BLaER1 (cell line): ENCODE measurements at regions not wholly inside any gene's neighbourhood (a gene's known extent, or its start where the extent isn't known, plus 50 kb on each side); places are given as distances from the start of the nearest gene placed in this dataset.

Experiments
- H3K27ac ChIP-seq: shearing (Covaris generic); formaldehyde crosslinking; 2 replicates; pipeline ENCODE4 v1.8.1; 2022
- H3K27me3 ChIP-seq: shearing (Covaris generic); formaldehyde crosslinking; 2 replicates; pipeline ENCODE4 v1.8.1; 2022
- H3K36me3 ChIP-seq: shearing (Covaris generic); formaldehyde crosslinking; 2 replicates; pipeline ENCODE4 v1.8.1; 2022
- H3K4me1 ChIP-seq: shearing (Covaris generic); formaldehyde crosslinking; 2 replicates; pipeline ENCODE4 v1.8.1; 2022
- H3K4me2 ChIP-seq: shearing (Covaris generic); formaldehyde crosslinking; 2 replicates; pipeline ENCODE4 v1.8.1; 2022
- H3K4me3 ChIP-seq: shearing (Covaris generic); formaldehyde crosslinking; 2 replicates; pipeline ENCODE4 v1.8.1; 2022
- H3K9ac ChIP-seq: shearing (Covaris generic); formaldehyde crosslinking; 2 replicates; pipeline ENCODE4 v1.8.1; 2022
- H3K9me3 ChIP-seq: shearing (Covaris generic); formaldehyde crosslinking; 2 replicates; pipeline ENCODE4 v1.8.1; 2022
- H4K20me1 ChIP-seq: shearing (Covaris generic); formaldehyde crosslinking; 2 replicates; pipeline ENCODE4 v1.8.1; 2022
- Cebpa-rat ChIP-seq: shearing (Covaris generic); IDR thresholded peaks from 2 replicates; pipeline ENCODE4 v1.8.1; 2022

DNA sequence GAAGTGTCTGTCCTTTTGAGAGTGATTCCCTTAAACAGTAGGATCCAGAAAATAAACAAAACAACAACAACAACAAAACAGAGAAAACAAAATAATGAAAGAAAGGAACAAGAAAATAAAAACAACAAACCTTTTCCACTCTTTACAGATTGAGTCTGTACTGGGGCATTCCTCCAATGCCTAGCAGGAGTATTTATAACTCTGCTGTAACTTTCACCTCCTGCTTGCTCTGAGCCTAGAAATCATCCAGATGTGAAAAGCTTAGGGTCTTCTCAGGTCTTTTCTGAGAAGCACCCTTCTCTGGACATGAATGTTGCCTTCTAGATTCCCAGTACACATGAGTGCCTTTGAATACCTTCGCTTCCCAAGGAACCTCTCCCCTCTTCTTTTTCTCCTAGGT lies 1239.4 kb downstream of the CNTNAP5 start:
- Histone ChIP-seq H3K9me3 (no peaks in the 10 kb centered on the region), H3K27ac (no peak overlapping the region)
- no peak for TF ChIP-seq Cebpa-rat

DNA sequence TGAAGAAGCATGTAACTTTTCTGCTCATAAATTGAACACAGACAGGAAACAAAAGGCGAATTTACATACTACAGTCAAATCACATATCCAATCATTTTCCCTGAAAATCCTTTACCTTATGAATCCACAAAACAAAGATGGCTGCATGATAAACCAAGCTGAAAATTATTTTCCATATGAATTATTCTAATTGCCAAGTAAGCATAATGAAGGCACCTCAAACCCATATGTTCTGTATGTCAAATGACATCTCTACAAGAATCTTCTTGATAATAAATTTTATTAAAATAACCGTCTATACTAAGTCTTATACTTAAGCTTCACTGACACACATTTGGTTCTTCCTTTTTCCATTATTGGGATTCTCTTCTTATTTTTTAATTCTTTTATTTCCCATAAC lies 1242.6 kb downstream of the CNTNAP5 start:
- H3K4me3 ChIP-seq, result no peak overlapping the region
- H3K4me2 ChIP-seq, result no peak overlapping the region
- no peak overlapping the region for H3K27ac ChIP-seq
- no peaks in the 10 kb centered on the region for H3K36me3 ChIP-seq
- H3K4me1 ChIP-seq, result no peaks in the 10 kb centered on the region
- TF ChIP-seq Cebpa-rat, result no peak
- H3K9ac ChIP-seq, result no peak overlapping the region
- H3K27me3 ChIP-seq, result no peaks in the 10 kb centered on the region
- H4K20me1 ChIP-seq, result no peaks in the 10 kb centered on the region
- no peaks in the 10 kb centered on the region for H3K9me3 ChIP-seq

More for the DNA sequence above, 1239.4 kb downstream of the CNTNAP5 start:
- H3K36me3 ChIP-seq, result no peaks in the 10 kb centered on the region
- no peaks in the 10 kb centered on the region for H4K20me1 ChIP-seq
- H3K4me2 ChIP-seq, result no peak overlapping the region
- no peaks in the 10 kb centered on the region for H3K27me3 ChIP-seq
- no peak overlapping the region for H3K4me3 ChIP-seq
- no peak overlapping the region for H3K9ac ChIP-seq
- no peaks in the 10 kb centered on the region for H3K4me1 ChIP-seq

DNA sequence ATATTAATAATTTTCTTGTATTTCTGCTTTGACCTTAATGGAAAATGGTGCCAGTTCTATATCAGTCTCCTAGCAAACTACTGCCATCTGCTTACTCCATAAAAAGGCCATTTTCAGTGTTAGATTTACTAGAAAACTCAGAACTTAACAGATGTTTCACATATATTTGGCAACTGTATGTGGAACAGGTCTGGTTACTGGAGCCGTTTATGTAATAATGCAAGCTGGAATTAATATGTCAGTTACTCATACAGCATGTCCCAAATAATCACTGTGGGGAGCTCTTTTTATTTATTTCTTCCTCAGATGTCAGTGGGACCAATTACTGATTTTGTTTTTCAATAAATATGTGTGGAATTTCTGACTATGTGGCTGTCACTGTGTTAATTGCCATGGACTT lies 1247.6 kb downstream of the CNTNAP5 start:
- no peak overlapping the region for H3K27ac ChIP-seq
- no peak overlapping the region for H3K4me3 ChIP-seq
- H3K4me2 ChIP-seq, result no peak overlapping the region
- no peaks in the 10 kb centered on the region for H3K4me1 ChIP-seq
- TF ChIP-seq Cebpa-rat, result no peak
- H3K36me3 ChIP-seq, result no peaks in the 10 kb centered on the region
- H3K27me3 ChIP-seq, result no peaks in the 10 kb centered on the region
- no peak overlapping the region for H3K9ac ChIP-seq
- H4K20me1 ChIP-seq, result no peaks in the 10 kb centered on the region
- no peaks in the 10 kb centered on the region for H3K9me3 ChIP-seq

DNA sequence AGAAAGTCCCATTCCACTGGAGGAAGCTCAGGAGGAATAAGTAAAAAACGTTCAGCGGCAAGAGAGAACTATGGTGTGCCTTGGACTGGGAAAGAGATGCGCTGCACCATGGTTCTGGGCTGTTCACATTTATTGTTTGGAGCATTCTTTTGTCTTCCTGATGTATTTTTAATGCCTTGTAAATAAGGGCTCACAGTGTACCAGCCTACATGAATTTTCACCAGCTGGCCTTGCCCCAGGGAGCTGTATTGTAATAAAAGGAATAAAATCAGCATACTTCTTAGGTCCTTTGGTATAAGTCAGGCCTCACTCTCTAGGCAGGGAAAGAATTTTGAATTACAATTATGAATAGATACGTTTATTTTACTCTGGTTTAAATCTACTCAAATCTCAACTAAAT lies 1249.6 kb downstream of the CNTNAP5 start:
- TF ChIP-seq Cebpa-rat, result no peak

DNA sequence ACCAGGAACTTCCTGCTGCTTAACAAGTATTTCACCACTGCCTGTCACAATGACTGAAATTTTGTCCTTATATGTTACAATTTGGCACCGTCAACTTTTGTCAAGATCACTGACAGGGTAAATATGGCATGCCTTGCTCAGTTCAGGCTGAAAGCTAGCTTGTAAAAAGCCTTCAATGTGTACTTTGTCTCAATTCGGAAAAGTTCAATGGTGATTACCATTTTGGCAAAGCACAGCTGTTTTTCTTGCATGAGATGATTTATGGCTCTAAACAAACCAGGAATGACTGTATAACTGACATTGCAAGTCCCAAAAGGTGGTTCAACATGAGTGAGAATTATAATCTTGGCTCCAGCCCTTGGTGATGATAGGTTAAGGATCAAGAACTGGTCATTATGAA lies 1255.2 kb downstream of the CNTNAP5 start:
- Histone ChIP-seq H3K4me1 (no peaks in the 10 kb centered on the region), H3K4me3 (no peak overlapping the region), H3K9ac (no peak overlapping the region), H3K36me3 (no peaks in the 10 kb centered on the region), H4K20me1 (no peaks in the 10 kb centered on the region), H3K4me2 (no peak overlapping the region), H3K27me3 (no peaks in the 10 kb centered on the region), H3K9me3 (no peaks in the 10 kb centered on the region), H3K27ac (no peak overlapping the region)
- no peak for TF ChIP-seq Cebpa-rat

More for the DNA sequence above, 1249.6 kb downstream of the CNTNAP5 start:
- Histone ChIP-seq H3K4me2 (no peak overlapping the region), H3K27ac (no peak overlapping the region), H3K27me3 (no peaks in the 10 kb centered on the region), H3K4me3 (no peak overlapping the region), H3K4me1 (no peaks in the 10 kb centered on the region), H4K20me1 (no peaks in the 10 kb centered on the region), H3K36me3 (no peaks in the 10 kb centered on the region), H3K9me3 (no peaks in the 10 kb centered on the region), H3K9ac (no peak overlapping the region)

DNA sequence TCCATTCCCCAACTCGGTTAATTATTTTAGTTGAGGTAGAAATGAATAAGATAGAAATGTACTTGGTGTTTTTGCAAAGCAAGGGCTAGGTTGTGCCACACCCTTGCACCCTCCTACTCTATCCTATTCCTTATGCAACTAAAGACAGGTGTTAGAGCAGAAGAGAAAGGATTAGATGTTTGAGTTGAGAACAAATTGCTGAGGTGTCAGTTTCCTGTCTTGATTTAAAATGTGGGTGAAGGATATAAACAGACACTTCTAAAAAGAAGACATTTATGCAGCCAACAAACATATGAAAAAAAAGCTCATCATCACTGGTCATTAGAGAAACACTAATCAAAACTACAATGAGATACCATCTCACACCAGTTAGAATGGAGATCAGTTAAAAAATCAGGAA lies 1256.2 kb downstream of the CNTNAP5 start:
- Histone ChIP-seq H3K36me3 (no peaks in the 10 kb centered on the region), H3K27ac (no peak overlapping the region), H3K4me2 (no peak overlapping the region), H3K9me3 (no peaks in the 10 kb centered on the region), H3K27me3 (no peaks in the 10 kb centered on the region), H3K9ac (no peak overlapping the region), H4K20me1 (no peaks in the 10 kb centered on the region), H3K4me3 (no peak overlapping the region), H3K4me1 (no peaks in the 10 kb centered on the region)
- no peak for TF ChIP-seq Cebpa-rat

DNA sequence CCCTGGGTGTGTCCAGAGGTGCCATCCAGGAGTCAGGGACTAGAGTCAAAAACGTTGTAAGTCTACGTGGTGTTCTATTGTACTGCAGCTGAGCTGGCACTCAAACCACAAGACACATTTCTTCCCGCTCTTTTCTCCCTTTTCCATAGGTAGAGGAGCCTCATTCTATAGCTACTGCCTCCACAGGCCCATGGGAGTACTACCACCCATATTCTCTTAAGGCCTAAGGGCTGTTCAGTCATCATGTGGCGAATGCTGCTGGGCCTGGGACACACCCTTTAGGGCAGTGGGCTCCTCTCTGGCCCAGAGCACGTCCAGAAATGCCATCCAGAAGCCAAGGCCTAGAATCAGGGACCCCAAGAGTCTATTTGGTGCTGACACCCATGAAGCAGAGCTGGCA lies 1271.7 kb downstream of the CNTNAP5 start:
- Histone ChIP-seq H3K27me3 (no peaks in the 10 kb centered on the region), H3K4me3 (no peak overlapping the region), H4K20me1 (no peaks in the 10 kb centered on the region), H3K4me1 (no peaks in the 10 kb centered on the region), H3K9ac (no peak overlapping the region), H3K9me3 (no peaks in the 10 kb centered on the region), H3K4me2 (no peak overlapping the region), H3K27ac (no peak overlapping the region), H3K36me3 (no peaks in the 10 kb centered on the region)
- TF ChIP-seq Cebpa-rat, result no peak

DNA sequence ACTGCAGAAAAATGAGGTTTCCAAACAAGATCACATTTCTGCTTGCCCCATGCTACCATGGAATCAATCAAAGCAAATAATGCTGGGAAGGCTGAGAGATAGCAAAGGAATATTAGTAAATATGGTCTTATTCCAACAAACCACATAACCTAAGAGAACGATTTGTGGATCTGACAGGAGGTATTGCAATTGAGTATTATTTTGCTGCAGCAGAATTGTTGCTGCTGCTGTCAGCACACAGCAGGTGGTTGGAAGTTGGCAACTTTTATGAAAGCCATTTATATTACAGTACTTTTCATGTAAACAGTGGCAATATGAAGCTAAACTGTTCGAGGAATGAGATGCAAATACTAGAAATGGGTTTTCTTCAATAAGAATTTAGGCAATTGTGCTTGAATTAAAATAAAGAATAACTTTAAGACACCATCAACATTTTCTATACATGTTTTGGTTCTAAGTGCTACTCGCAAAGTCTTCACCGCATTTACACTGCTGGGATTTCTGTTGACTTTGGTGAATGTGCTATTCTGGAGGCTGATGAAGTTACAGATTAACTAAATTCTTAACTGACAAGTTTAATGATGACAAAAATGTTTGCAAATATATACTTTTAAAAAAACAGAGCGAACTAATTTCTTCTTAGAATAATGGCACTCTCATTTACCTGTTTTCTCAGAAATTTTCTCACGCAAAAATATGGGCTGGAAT lies 1285.7 kb downstream of the CNTNAP5 start:
- Histone ChIP-seq H3K36me3 (no peaks in the 10 kb centered on the region), H3K27me3 (no peaks in the 10 kb centered on the region)

DNA sequence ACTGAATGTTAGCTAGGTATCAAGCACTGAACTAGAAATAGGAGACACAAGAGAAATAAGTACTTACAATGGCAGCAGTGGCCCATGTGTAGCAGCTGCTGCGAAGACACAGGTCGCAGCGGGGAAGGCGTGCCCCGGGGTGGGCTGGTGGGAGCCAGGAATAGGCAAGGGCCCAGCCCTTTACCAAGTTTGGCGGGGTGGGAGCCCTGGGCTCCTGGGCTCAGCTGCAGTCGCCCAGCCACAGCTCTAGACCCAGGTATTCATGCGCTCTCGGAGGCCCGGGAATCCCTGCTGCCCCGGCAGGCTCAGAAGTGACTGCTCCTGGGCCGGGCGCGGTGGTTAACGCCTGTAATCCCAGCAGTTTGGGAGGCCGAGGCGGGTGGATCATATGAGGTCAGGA lies 1287.3 kb downstream of the CNTNAP5 start:
- TF ChIP-seq Cebpa-rat, result no peak
- Histone ChIP-seq H3K4me2 (no peak overlapping the region), H3K4me3 (no peak overlapping the region)

More for the DNA sequence above, 1285.7 kb downstream of the CNTNAP5 start:
- H3K4me2 ChIP-seq, result no peak overlapping the region
- H3K4me1 ChIP-seq, result no peaks in the 10 kb centered on the region
- H3K4me3 ChIP-seq, result no peak overlapping the region
- no peak for TF ChIP-seq Cebpa-rat
- H4K20me1 ChIP-seq, result no peaks in the 10 kb centered on the region
- no peaks in the 10 kb centered on the region for H3K9me3 ChIP-seq
- no peak overlapping the region for H3K9ac ChIP-seq
- no peak overlapping the region for H3K27ac ChIP-seq

DNA sequence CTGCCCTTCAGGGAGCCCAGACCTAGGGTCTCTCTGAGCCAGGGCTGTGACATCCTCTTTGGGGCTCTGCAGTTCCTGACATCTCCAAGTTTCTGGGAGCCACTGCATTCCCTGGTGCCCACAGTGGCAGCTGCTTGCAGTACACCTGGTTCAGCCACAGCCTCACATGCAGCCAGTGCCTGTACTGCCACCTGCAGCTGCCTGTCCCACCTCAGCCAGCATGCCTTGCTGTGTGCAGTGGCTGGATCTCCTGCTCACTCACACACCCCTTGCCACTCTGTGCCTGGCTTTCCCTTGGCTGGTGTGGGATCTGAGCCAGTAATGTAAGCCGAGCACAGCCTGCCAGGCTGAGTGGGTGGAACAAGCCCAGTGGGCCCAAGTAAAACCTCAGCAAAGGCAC lies 1288.7 kb downstream of the CNTNAP5 start:
- Histone ChIP-seq H4K20me1 (no peaks in the 10 kb centered on the region), H3K36me3 (no peaks in the 10 kb centered on the region), H3K4me2 (no peak overlapping the region), H3K4me3 (no peak overlapping the region), H3K27me3 (no peaks in the 10 kb centered on the region), H3K9ac (no peak overlapping the region), H3K9me3 (no peaks in the 10 kb centered on the region), H3K27ac (no peak overlapping the region), H3K4me1 (no peaks in the 10 kb centered on the region)
- no peak for TF ChIP-seq Cebpa-rat

More for the DNA sequence above, 1287.3 kb downstream of the CNTNAP5 start:
- H3K36me3 ChIP-seq, result no peaks in the 10 kb centered on the region
- no peaks in the 10 kb centered on the region for H3K4me1 ChIP-seq
- H3K9me3 ChIP-seq, result no peaks in the 10 kb centered on the region
- H3K27ac ChIP-seq, result no peak overlapping the region
- H4K20me1 ChIP-seq, result no peaks in the 10 kb centered on the region
- H3K9ac ChIP-seq, result no peak overlapping the region
- no peaks in the 10 kb centered on the region for H3K27me3 ChIP-seq

DNA sequence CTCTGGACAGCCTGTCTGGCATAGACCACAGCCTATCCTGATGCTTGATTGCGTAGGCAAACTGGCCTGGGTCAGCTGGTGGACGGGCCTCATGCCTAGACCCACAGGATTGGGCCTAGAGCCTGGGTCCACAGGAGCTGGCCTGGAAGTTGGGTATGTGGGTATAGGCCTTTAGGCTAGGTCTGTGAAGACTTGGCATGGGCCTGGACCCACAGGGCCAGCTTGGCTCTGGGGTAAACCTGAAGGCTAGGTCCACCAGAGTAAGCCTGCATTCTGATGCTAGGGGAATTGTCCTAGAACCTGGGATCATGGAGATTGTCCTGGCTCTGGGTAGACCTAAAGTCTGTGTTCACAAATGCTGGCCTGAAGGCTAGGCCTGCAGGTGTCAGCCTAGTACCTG lies 1293.7 kb downstream of the CNTNAP5 start:
- Histone ChIP-seq H3K9me3 (no peaks in the 10 kb centered on the region), H3K36me3 (no peaks in the 10 kb centered on the region), H3K27me3 (no peaks in the 10 kb centered on the region), H3K9ac (no peak overlapping the region), H4K20me1 (no peaks in the 10 kb centered on the region), H3K27ac (no peak overlapping the region), H3K4me3 (no peak overlapping the region), H3K4me2 (no peak overlapping the region), H3K4me1 (no peaks in the 10 kb centered on the region)
- no peak for TF ChIP-seq Cebpa-rat
